ENCODE measurements at regions not wholly inside any gene's neighbourhood (a gene's known extent, or its start where the extent isn't known, plus 50 kb on each side); places are given as distances from the start of the nearest gene placed in this dataset.

GRCh38 chr1:40921522-40921921 is 58.0 kb upstream of the CTPS1 start:
- ATAC-seq (no peak), DNase-seq (no peak)
- no peaks in the 10 kb centered on the region for H3K27me3 ChIP-seq
- no peaks in the 10 kb centered on the region for H3K36me3 ChIP-seq (replicated peaks in 1 of 2; ENCODE audit: insufficient read depth in 1 of 2, low read depth in 2 of 2)
- no peak overlapping the region for H3K4me3 ChIP-seq
- TF ChIP-seq POLR2A (IDR thresholded peaks at IDR 0.05): no peak
- no peak for TF ChIP-seq CTCF (IDR thresholded peaks at IDR 0.05)
- H3K27ac ChIP-seq: peak overlapping the region in 3 of 4 donors; percentile 84 to 90 (median 88)
- no peaks in the 10 kb centered on the region for H3K9me3 ChIP-seq
- H3K4me1 ChIP-seq: peaks cover 46% of the 10 kb centered on the region
- intact Hi-C loops (cut with DNase I): no loop called here
- 84 to 90% methylated on average over 4 of the region's 4 CpGs for WGBS, 2 donors

- WGBS, 2 donors: 98 to 100% methylated on average over 3 of the region's 3 CpGs
- intact Hi-C loops (cut with DNase I): no loop called here
Measured at GRCh38 chr1:40921981-40922677, 57.4 kb upstream of the CTPS1 start.

GRCh38 chr1:40922969-40923368 is 56.5 kb upstream of the CTPS1 start:
- Histone ChIP-seq H3K9me3 (no peaks in the 10 kb centered on the region), H3K27ac (peak overlapping the region in 3 of 4 donors; percentile 58 to 88 (median 72)), H3K27me3 (no peaks in the 10 kb centered on the region), H3K4me3 (no peak overlapping the region), H3K36me3 (replicated peaks in 1 of 2; ENCODE audit: insufficient read depth in 1 of 2, low read depth in 2 of 2) (no peaks in the 10 kb centered on the region), H3K4me1 (peaks cover 43% of the 10 kb centered on the region)
- DNase-seq (peak in 3 of 4 donors; percentile 39 to 55 (median 45)), ATAC-seq (no peak)
- intact Hi-C loops (cut with DNase I): no loop called here
- 54% methylated on average over 4 to 11 of the region's 11 CpGs for WGBS, 2 donors
- TF ChIP-seq CTCF (IDR thresholded peaks at IDR 0.05) (peak in 3 of 7 experiments; percentile 12 to 18 (median 13)), POLR2A (IDR thresholded peaks at IDR 0.05) (no peak)

More at GRCh38 chr1:40921981-40922677, 57.4 kb upstream of the CTPS1 start:
- Histone ChIP-seq H3K4me3 (no peak overlapping the region), H3K36me3 (replicated peaks in 1 of 2; ENCODE audit: insufficient read depth in 1 of 2, low read depth in 2 of 2) (no peaks in the 10 kb centered on the region), H3K4me1 (peaks cover 47% of the 10 kb centered on the region), H3K27ac (peak overlapping the region in 3 of 4 donors; percentile 58 to 88 (median 72)), H3K27me3 (no peaks in the 10 kb centered on the region), H3K9me3 (no peaks in the 10 kb centered on the region)
- no peak for DNase-seq
- no peak for ATAC-seq
- TF ChIP-seq CTCF (IDR thresholded peaks at IDR 0.05): no peak
- TF ChIP-seq POLR2A (IDR thresholded peaks at IDR 0.05): no peak

GRCh38 chr1:40923511-40924020 is 55.9 kb upstream of the CTPS1 start:
- Histone ChIP-seq H3K27me3 (no peaks in the 10 kb centered on the region), H3K4me3 (no peak overlapping the region), H3K27ac (peak overlapping the region in 3 of 4 donors; percentile 58 to 88 (median 72)), H3K36me3 (replicated peaks in 1 of 2; ENCODE audit: insufficient read depth in 1 of 2, low read depth in 2 of 2) (no peaks in the 10 kb centered on the region), H3K9me3 (no peaks in the 10 kb centered on the region), H3K4me1 (peaks cover 38% of the 10 kb centered on the region)
- DNase-seq: no peak
- WGBS, 2 donors: 78 to 81% methylated on average over 3 of the region's 3 CpGs
- no peak for ATAC-seq
- intact Hi-C loops (cut with DNase I): no loop called here
- TF ChIP-seq CTCF (IDR thresholded peaks at IDR 0.05) (no peak), POLR2A (IDR thresholded peaks at IDR 0.05) (no peak)

- DNase-seq: no peak
- peaks cover 29% of the 10 kb centered on the region for H3K4me1 ChIP-seq
- 83 to 89% methylated on average over 5 of the region's 5 CpGs for WGBS, 2 donors
- H3K27ac ChIP-seq: no peak overlapping the region
- ATAC-seq: no peak
- no peaks in the 10 kb centered on the region for H3K27me3 ChIP-seq
- TF ChIP-seq CTCF (IDR thresholded peaks at IDR 0.05) (no peak), POLR2A (IDR thresholded peaks at IDR 0.05) (no peak)
- H3K4me3 ChIP-seq: no peak overlapping the region
- intact Hi-C loops (cut with DNase I): no loop called here
- H3K9me3 ChIP-seq: no peaks in the 10 kb centered on the region
- H3K36me3 ChIP-seq (replicated peaks in 1 of 2; ENCODE audit: insufficient read depth in 1 of 2, low read depth in 2 of 2): no peaks in the 10 kb centered on the region
Measured at GRCh38 chr1:40924767-40925166, 54.7 kb upstream of the CTPS1 start.

Measured in body of pancreas (tissue), 4 donors.